Choroid plexus epithelial cell (primary cell): ENCODE measurements at regions not wholly inside any gene's neighbourhood (a gene's known extent, or its start where the extent isn't known, plus 50 kb on each side); places are given as distances from the start of the nearest gene placed in this dataset.

Source experiments
- DNase-seq: peaks from one replicate; pipeline ENCODE4 v3.0.0-alpha.2; 2010; ENCODE audit warnings: low read depth
- H3K4me3 ChIP-seq: 2 replicates; pipeline ENCODE4 v1.5.1; 2011; ENCODE audit warnings: low read depth, mild to moderate bottlenecking, control low read depth, low read length, moderate library complexity
- TF ChIP-seq, protein P1 (sequence below): conservative IDR thresholded peaks from 2 replicates; pipeline ENCODE4 v1.5.1; 2011; ENCODE audit warnings: low read depth, mild to moderate bottlenecking, control low read depth, inconsistent platforms, low read length, moderate library complexity

DNA sequence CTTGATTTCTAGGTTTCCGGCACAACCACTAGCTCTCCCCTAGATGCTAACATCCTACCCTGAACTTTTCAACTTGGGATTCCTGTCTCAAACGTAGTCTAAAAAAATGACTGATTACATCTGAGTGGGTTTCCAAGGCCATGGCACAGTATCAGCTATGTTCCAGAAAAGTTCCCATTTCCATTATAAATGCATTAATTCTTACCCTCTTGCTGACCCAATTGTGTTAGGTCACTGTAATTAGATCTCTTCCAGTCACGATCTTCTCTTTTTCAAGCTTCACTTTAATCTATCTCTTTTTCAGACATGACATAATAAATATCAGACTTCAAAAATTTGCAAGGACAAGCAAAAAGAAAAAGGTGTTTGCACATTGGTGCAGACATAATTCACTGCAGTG is 50.6 kb upstream of the PDE5A start:
- H3K4me3 ChIP-seq: no peak overlapping the region
- DNase-seq: peak; percentile 23
- TF ChIP-seq, protein P1, sequence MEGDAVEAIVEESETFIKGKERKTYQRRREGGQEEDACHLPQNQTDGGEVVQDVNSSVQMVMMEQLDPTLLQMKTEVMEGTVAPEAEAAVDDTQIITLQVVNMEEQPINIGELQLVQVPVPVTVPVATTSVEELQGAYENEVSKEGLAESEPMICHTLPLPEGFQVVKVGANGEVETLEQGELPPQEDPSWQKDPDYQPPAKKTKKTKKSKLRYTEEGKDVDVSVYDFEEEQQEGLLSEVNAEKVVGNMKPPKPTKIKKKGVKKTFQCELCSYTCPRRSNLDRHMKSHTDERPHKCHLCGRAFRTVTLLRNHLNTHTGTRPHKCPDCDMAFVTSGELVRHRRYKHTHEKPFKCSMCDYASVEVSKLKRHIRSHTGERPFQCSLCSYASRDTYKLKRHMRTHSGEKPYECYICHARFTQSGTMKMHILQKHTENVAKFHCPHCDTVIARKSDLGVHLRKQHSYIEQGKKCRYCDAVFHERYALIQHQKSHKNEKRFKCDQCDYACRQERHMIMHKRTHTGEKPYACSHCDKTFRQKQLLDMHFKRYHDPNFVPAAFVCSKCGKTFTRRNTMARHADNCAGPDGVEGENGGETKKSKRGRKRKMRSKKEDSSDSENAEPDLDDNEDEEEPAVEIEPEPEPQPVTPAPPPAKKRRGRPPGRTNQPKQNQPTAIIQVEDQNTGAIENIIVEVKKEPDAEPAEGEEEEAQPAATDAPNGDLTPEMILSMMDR: no peak

DNA sequence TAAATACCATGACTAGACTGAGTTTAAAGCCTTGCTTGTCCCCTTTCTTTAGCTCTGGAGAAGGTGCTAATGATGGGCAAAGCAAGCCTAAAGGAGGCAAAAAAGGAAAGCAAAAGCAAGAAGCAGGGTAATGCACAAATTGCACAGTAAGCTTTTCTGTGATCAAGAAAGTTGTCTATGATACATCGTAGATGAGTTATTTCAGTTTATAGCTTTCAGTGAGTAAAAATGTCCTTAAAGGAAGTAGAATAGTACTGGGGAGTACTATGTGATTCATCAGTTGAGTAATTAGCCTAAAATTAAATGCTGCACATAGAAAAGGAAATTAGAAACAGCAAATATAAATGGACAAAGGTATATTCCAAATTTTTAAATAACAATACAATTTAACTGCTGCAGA is 50.2 kb upstream of the PDE5A start:
- H3K4me3 ChIP-seq: no peak overlapping the region
- TF ChIP-seq, protein P1: no peak
- peak; percentile 23 for DNase-seq
